ENCODE measurements at regions not wholly inside any gene's neighbourhood (a gene's known extent, or its start where the extent isn't known, plus 50 kb on each side); places are given as distances from the start of the nearest gene placed in this dataset.

DNA sequence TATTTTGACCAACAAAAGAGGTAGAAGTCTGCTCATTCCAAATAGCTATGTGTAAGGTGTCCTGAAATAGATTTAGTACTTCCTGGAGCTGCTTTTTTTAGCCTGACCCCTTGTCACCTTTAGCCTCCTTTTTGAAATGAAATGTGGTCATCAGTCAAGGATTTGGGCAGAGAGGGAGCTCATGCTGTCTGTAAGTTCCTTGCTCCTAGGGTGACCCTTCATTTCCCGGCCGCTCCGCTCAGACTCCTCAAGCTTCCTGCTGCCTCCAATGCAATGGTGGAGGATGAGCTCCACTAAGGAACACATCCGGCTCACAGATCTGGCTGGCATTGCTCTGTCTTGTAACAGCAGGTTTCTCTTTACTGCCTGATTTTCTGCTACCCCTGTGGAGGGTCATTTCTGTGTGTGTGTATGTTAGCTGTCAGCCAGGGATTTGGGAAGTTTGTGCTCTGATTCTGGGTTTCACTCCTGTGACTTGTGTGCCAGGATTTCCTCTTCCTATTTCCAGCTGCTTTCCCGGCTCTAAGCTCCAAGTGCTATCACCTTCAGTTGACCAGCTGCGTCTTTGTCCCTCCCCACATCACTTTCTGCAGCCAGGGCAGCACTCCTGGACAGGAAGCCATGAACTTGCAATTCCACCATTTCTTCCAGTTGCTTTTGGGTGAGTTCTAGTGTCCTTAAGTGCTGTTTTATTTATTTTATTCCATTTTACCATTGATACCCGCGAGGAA, 265.9 kb downstream of the ICE1 start:
- TF ChIP-seq, protein P1, sequence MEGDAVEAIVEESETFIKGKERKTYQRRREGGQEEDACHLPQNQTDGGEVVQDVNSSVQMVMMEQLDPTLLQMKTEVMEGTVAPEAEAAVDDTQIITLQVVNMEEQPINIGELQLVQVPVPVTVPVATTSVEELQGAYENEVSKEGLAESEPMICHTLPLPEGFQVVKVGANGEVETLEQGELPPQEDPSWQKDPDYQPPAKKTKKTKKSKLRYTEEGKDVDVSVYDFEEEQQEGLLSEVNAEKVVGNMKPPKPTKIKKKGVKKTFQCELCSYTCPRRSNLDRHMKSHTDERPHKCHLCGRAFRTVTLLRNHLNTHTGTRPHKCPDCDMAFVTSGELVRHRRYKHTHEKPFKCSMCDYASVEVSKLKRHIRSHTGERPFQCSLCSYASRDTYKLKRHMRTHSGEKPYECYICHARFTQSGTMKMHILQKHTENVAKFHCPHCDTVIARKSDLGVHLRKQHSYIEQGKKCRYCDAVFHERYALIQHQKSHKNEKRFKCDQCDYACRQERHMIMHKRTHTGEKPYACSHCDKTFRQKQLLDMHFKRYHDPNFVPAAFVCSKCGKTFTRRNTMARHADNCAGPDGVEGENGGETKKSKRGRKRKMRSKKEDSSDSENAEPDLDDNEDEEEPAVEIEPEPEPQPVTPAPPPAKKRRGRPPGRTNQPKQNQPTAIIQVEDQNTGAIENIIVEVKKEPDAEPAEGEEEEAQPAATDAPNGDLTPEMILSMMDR (IDR thresholded peaks at IDR 0.05; ENCODE audit: poor library complexity, severe bottlenecking) = no peak
- no peak for TF ChIP-seq EZH2 (IDR thresholded peaks at IDR 0.05; ENCODE audit: borderline replicate concordance, insufficient read depth, low read length, poor library complexity, severe bottlenecking)
- no peak for TF ChIP-seq RAD21 (conservative IDR thresholded peaks at IDR 0.05)
- no peak for TF ChIP-seq REST (IDR thresholded peaks at IDR 0.05; ENCODE audit: borderline replicate concordance)
- TF ChIP-seq POLR2AphosphoS5 (IDR thresholded peaks at IDR 0.05) = no peak
- TF ChIP-seq EP300 (conservative IDR thresholded peaks at IDR 0.05; ENCODE audit: poor library complexity, severe bottlenecking) = no peak

All from neural cell (in vitro differentiated cells).